Body of pancreas (tissue), 4 donors: ENCODE measurements at regions not wholly inside any gene's neighbourhood (a gene's known extent, or its start where the extent isn't known, plus 50 kb on each side); places are given as distances from the start of the nearest gene placed in this dataset.
A peak's percentile ranks its signal among the peaks of the same experiment; 100 is the strongest.

Source experiments
- ATAC-seq: fragments of 150-250 bp; one replicate; pipeline ENCODE4 v1.9.1; 2016
- DNase-seq, 4 donors: peaks; one replicate each; pipeline ENCODE4 v3.0.0-alpha.2; 2019
- H3K27ac ChIP-seq, 4 donors: fragments of 200-600 bp; sonication (generic); 1 replicate in 3 of 4; 2 replicates in 1 of 4; pipeline versions ENCODE4 v1.5.1 to v1.6.1; 2016 to 2019; ENCODE audit warnings: mild to moderate bottlenecking in 1 of 4, mixed read lengths in 1 of 4, moderate library complexity in 1 of 4
- H3K27me3 ChIP-seq, 2 donors: fragments of 200-600 bp; sonication (generic); one replicate each; pipeline ENCODE4 v1.6.0; 2016; ENCODE audit warnings: mild to moderate bottlenecking in 1 of 2
- H3K36me3 ChIP-seq, 2 donors: fragments of 200-600 bp; sonication (generic); replicated peaks in 1 of 2; 2 replicates each; pipeline ENCODE4 v1.5.1; 2016; ENCODE audit warnings: low read depth in 2 of 2; ENCODE audit not compliant: insufficient read depth in 1 of 2
- H3K4me1 ChIP-seq: fragments of 200-600 bp; sonication (generic); one replicate; pipeline ENCODE4 v1.6.0; 2016
- H3K4me3 ChIP-seq, 2 donors: fragments of 200-600 bp; sonication (generic); 1 replicate in 1 of 2; 2 replicates in 1 of 2; pipeline ENCODE4 v1.5.1; 2016 to 2019
- H3K9me3 ChIP-seq, 3 donors: fragments of 200-600 bp; sonication (generic); 1 replicate in 2 of 3; 2 replicates in 1 of 3; pipeline ENCODE4 v1.5.1; 2016
- POLR2A ChIP-seq, 3 donors: fragments of 450-650 bp; IDR thresholded peaks; one replicate each; pipeline ENCODE4 v1.6.1; 2016; ENCODE audit warnings: antibody characterized with exemption in 3 of 3, mild to moderate bottlenecking in 2 of 3
- WGBS, 2 donors: methylation state at CpG; one replicate each; pipeline ENCODE4 v1.1.5; 2017; 5-methylcytosine and 5-hydroxymethylcytosine counted together
- intact Hi-C: fragments of 100-400 bp; cut with DNase I; formaldehyde crosslinking; loops from one replicate; pipeline ENCODE4 v1.15.1; 2023
- TF ChIP-seq, protein P1 (sequence below), 7 experiments: fragments of 450-650 bp in 4 of 7; fragments of 200-600 bp in 3 of 7; sonication (generic) in 3 of 7; IDR thresholded peaks; one replicate each; pipeline ENCODE4 v1.5.1; 2016 to 2019; ENCODE audit warnings: antibody characterized with exemption in 7 of 7

- intact Hi-C loops, result no loop called here
- Histone ChIP-seq H3K36me3 (no peaks in the 10 kb centered on the region), H3K4me3 (no peak overlapping the region), H3K27ac (no peak overlapping the region), H3K9me3 (no peaks in the 10 kb centered on the region), H3K27me3 (no peaks in the 10 kb centered on the region), H3K4me1 (no peaks in the 10 kb centered on the region)
- 69 to 89% methylated on average over 2 of the region's 2 CpGs for WGBS, 2 donors
- ATAC-seq, result no peak
- no peak for DNase-seq
- TF ChIP-seq POLR2A (IDR thresholded peaks at IDR 0.05), result no peak
- TF ChIP-seq, protein P1, sequence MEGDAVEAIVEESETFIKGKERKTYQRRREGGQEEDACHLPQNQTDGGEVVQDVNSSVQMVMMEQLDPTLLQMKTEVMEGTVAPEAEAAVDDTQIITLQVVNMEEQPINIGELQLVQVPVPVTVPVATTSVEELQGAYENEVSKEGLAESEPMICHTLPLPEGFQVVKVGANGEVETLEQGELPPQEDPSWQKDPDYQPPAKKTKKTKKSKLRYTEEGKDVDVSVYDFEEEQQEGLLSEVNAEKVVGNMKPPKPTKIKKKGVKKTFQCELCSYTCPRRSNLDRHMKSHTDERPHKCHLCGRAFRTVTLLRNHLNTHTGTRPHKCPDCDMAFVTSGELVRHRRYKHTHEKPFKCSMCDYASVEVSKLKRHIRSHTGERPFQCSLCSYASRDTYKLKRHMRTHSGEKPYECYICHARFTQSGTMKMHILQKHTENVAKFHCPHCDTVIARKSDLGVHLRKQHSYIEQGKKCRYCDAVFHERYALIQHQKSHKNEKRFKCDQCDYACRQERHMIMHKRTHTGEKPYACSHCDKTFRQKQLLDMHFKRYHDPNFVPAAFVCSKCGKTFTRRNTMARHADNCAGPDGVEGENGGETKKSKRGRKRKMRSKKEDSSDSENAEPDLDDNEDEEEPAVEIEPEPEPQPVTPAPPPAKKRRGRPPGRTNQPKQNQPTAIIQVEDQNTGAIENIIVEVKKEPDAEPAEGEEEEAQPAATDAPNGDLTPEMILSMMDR (IDR thresholded peaks at IDR 0.05), result no peak
These were observed 461.5 kb downstream of the MN1 start for GRCh38 chr22:27340047-27340446.

DNA sequence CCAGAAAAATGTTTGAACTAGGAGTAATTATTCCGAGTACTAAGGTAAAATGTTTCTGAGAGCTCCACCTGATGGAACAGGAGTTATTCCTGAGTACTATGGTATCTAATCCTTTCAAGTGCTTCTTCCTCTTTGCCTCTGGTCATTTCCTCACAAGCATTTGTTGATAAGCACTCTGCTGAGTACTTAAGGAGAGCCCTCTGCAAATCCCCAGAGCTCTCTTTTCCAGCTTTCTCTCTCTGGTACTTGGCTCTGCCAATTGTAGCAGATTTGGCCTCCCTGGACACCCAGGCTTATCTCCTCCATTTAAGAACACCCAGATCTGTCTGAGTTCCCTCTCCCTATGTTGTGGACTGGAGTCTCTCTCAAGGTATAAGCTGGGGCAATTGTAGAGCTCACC lies 457.0 kb downstream of the MN1 start:
- TF ChIP-seq, protein P1 (IDR thresholded peaks at IDR 0.05), result no peak
- no peak for TF ChIP-seq POLR2A (IDR thresholded peaks at IDR 0.05)
- no peaks in the 10 kb centered on the region for H3K27me3 ChIP-seq
- no peak overlapping the region for H3K4me3 ChIP-seq
- ATAC-seq (no peak), DNase-seq (no peak)
- H3K9me3 ChIP-seq, result peaks cover 0 to 3% (median 0%) of the 10 kb centered on the region in 3 donors
- peaks cover 20% of the 10 kb centered on the region for H3K4me1 ChIP-seq
- intact Hi-C loops, result no loop called here
- no peaks in the 10 kb centered on the region for H3K36me3 ChIP-seq
- no peak overlapping the region for H3K27ac ChIP-seq
- WGBS, 2 donors, result 66 to 74% methylated on average over 1 of the region's 1 CpG

GRCh38 chr22:27345691-27346090 lies 455.9 kb downstream of the MN1 start:
- H3K27me3 ChIP-seq, result no peaks in the 10 kb centered on the region
- no peak for TF ChIP-seq POLR2A (IDR thresholded peaks at IDR 0.05)
- TF ChIP-seq, protein P1 (IDR thresholded peaks at IDR 0.05), result no peak
- no peak for DNase-seq
- H3K27ac ChIP-seq, result no peak overlapping the region
- intact Hi-C loops, result no loop called here
- H3K36me3 ChIP-seq, result no peaks in the 10 kb centered on the region
- no peak overlapping the region for H3K4me3 ChIP-seq
- H3K9me3 ChIP-seq, result peaks cover 0 to 3% (median 0%) of the 10 kb centered on the region in 3 donors
- 86 to 88% methylated on average over 7 of the region's 7 CpGs for WGBS, 2 donors
- H3K4me1 ChIP-seq, result peaks cover 20% of the 10 kb centered on the region
- no peak for ATAC-seq

GRCh38 chr22:27347951-27348350 lies 453.6 kb downstream of the MN1 start:
- no peak for TF ChIP-seq POLR2A (IDR thresholded peaks at IDR 0.05)
- TF ChIP-seq, protein P1 (IDR thresholded peaks at IDR 0.05), result no peak
- H3K27me3 ChIP-seq, result no peaks in the 10 kb centered on the region
- WGBS, 2 donors, result 77 to 84% methylated on average over 5 of the region's 5 CpGs
- peaks cover 20% of the 10 kb centered on the region for H3K4me1 ChIP-seq
- DNase-seq, result no peak
- H3K27ac ChIP-seq, result no peak overlapping the region
- intact Hi-C loops, result no loop called here
- H3K9me3 ChIP-seq, result peaks cover 0 to 3% (median 0%) of the 10 kb centered on the region in 3 donors
- no peaks in the 10 kb centered on the region for H3K36me3 ChIP-seq
- no peak for ATAC-seq
- no peak overlapping the region for H3K4me3 ChIP-seq

DNA sequence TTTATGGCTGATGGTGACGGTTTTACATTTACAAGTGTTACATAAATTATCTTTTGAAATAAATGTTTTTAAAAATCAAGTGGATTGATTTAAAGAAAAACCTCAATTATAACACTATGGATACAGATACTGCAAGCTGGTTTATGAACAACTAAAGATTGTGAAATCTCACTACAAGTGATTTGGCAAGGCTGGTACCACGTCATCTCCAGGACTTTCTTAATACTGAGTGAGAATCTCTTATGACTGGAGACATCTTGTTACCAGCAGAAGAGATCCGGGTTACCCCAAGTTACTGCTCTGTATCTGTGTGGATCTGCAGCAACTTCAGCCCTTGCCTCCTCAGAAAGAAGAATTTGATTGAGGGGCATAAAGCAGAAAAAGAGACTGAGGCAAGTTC lies 452.9 kb downstream of the MN1 start:
- peak; percentile 87 for ATAC-seq
- peak; percentile 34 to 49 (median 36) for DNase-seq
- peaks cover 20% of the 10 kb centered on the region for H3K4me1 ChIP-seq
- WGBS, 2 donors, result 33 to 39% methylated on average over 3 of the region's 3 CpGs
- H3K9me3 ChIP-seq, result peaks cover 0 to 3% (median 0%) of the 10 kb centered on the region in 3 donors
- H3K27ac ChIP-seq, result peak overlapping the region in 1 of 4 donors; percentile 44
- no peak for TF ChIP-seq POLR2A (IDR thresholded peaks at IDR 0.05)
- TF ChIP-seq, protein P1 (IDR thresholded peaks at IDR 0.05), result no peak
- no peaks in the 10 kb centered on the region for H3K27me3 ChIP-seq
- no peaks in the 10 kb centered on the region for H3K36me3 ChIP-seq
- H3K4me3 ChIP-seq, result no peak overlapping the region
- intact Hi-C loops, result no loop called here
